H1 (cell line): ENCODE measurements at regions not wholly inside any gene's neighbourhood (a gene's known extent, or its start where the extent isn't known, plus 50 kb on each side); places are given as distances from the start of the nearest gene placed in this dataset.

Source experiments
- TF ChIP-seq, protein P1 (sequence below): fragments of 300-600 bp; sonication (generic); IDR thresholded peaks from 2 replicates; pipeline ENCODE4 v1.7.1; 2012; ENCODE audit warnings: low read length, moderate library complexity, mild to moderate bottlenecking, inconsistent platforms; ENCODE audit not compliant: insufficient replicate concordance

DNA sequence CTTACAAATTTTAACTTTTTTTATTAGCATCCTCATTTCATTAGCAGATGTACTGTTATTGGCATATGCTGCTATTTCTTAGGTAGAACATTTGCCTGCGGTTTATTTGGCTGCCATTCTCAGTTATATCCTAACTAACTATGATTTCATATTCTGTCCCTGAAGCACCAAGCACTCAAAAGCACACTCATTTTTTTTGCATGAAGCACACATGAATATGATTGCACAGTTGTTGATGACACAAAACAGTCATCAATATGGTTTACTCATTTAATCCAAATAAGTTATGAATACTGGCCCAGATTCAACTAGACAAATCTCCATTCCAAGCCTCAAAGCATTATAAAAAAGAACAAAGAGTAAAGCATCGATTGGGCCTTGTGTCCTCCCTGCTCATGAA lies 129.4 kb upstream of the CNTNAP5 start (continued):
- TF ChIP-seq, protein P1, sequence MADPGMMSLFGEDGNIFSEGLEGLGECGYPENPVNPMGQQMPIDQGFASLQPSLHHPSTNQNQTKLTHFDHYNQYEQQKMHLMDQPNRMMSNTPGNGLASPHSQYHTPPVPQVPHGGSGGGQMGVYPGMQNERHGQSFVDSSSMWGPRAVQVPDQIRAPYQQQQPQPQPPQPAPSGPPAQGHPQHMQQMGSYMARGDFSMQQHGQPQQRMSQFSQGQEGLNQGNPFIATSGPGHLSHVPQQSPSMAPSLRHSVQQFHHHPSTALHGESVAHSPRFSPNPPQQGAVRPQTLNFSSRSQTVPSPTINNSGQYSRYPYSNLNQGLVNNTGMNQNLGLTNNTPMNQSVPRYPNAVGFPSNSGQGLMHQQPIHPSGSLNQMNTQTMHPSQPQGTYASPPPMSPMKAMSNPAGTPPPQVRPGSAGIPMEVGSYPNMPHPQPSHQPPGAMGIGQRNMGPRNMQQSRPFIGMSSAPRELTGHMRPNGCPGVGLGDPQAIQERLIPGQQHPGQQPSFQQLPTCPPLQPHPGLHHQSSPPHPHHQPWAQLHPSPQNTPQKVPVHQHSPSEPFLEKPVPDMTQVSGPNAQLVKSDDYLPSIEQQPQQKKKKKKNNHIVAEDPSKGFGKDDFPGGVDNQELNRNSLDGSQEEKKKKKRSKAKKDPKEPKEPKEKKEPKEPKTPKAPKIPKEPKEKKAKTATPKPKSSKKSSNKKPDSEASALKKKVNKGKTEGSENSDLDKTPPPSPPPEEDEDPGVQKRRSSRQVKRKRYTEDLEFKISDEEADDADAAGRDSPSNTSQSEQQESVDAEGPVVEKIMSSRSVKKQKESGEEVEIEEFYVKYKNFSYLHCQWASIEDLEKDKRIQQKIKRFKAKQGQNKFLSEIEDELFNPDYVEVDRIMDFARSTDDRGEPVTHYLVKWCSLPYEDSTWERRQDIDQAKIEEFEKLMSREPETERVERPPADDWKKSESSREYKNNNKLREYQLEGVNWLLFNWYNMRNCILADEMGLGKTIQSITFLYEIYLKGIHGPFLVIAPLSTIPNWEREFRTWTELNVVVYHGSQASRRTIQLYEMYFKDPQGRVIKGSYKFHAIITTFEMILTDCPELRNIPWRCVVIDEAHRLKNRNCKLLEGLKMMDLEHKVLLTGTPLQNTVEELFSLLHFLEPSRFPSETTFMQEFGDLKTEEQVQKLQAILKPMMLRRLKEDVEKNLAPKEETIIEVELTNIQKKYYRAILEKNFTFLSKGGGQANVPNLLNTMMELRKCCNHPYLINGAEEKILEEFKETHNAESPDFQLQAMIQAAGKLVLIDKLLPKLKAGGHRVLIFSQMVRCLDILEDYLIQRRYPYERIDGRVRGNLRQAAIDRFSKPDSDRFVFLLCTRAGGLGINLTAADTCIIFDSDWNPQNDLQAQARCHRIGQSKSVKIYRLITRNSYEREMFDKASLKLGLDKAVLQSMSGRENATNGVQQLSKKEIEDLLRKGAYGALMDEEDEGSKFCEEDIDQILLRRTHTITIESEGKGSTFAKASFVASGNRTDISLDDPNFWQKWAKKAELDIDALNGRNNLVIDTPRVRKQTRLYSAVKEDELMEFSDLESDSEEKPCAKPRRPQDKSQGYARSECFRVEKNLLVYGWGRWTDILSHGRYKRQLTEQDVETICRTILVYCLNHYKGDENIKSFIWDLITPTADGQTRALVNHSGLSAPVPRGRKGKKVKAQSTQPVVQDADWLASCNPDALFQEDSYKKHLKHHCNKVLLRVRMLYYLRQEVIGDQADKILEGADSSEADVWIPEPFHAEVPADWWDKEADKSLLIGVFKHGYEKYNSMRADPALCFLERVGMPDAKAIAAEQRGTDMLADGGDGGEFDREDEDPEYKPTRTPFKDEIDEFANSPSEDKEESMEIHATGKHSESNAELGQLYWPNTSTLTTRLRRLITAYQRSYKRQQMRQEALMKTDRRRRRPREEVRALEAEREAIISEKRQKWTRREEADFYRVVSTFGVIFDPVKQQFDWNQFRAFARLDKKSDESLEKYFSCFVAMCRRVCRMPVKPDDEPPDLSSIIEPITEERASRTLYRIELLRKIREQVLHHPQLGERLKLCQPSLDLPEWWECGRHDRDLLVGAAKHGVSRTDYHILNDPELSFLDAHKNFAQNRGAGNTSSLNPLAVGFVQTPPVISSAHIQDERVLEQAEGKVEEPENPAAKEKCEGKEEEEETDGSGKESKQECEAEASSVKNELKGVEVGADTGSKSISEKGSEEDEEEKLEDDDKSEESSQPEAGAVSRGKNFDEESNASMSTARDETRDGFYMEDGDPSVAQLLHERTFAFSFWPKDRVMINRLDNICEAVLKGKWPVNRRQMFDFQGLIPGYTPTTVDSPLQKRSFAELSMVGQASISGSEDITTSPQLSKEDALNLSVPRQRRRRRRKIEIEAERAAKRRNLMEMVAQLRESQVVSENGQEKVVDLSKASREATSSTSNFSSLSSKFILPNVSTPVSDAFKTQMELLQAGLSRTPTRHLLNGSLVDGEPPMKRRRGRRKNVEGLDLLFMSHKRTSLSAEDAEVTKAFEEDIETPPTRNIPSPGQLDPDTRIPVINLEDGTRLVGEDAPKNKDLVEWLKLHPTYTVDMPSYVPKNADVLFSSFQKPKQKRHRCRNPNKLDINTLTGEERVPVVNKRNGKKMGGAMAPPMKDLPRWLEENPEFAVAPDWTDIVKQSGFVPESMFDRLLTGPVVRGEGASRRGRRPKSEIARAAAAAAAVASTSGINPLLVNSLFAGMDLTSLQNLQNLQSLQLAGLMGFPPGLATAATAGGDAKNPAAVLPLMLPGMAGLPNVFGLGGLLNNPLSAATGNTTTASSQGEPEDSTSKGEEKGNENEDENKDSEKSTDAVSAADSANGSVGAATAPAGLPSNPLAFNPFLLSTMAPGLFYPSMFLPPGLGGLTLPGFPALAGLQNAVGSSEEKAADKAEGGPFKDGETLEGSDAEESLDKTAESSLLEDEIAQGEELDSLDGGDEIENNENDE = no peak
